Mesothelial cell of epicardium (in vitro differentiated cells): ENCODE measurements at regions not wholly inside any gene's neighbourhood (a gene's known extent, or its start where the extent isn't known, plus 50 kb on each side); places are given as distances from the start of the nearest gene placed in this dataset.

Experiments
- DNase-seq, 2 experiments: peaks; one replicate each; pipeline ENCODE4 v3.0.0; 2021; ENCODE audit warnings: low spot score in 2 of 2; ENCODE audit not compliant: unreplicated experiment in 2 of 2
- H3K27ac Mint-ChIP-seq: 2 replicates; pipeline ENCODE4 v1.8.0; 2021; ENCODE audit warnings: mixed read lengths
- H3K27me3 Mint-ChIP-seq: 2 replicates; pipeline ENCODE4 v1.8.0; 2021; ENCODE audit warnings: low read depth, mixed read lengths
- H3K36me3 Mint-ChIP-seq: 2 replicates; pipeline ENCODE4 v1.8.0; 2021; ENCODE audit warnings: mixed read lengths
- H3K4me1 Mint-ChIP-seq: 2 replicates; pipeline ENCODE4 v1.8.0; 2021; ENCODE audit warnings: mixed read lengths
- H3K4me3 Mint-ChIP-seq: 2 replicates; pipeline ENCODE4 v1.8.0; 2021; ENCODE audit warnings: mild to moderate bottlenecking, moderate library complexity, mixed read lengths
- H3K9me3 Mint-ChIP-seq: 2 replicates; pipeline ENCODE4 v1.8.0; 2021; ENCODE audit warnings: mixed read lengths
- CTCF ChIP-seq: fragments of 200-600 bp; sonication (generic); IDR thresholded peaks from one replicate; pipeline ENCODE4 v1.5.0; 2021; ENCODE audit warnings: antibody characterized with exemption; ENCODE audit not compliant: unreplicated experiment

- TF ChIP-seq CTCF, result no peak
- Mint-ChIP-seq H3K36me3 (peaks cover 2% of the 10 kb centered on the region), H3K4me1 (no peaks in the 10 kb centered on the region), H3K27ac (no peak overlapping the region), H3K9me3 (peaks cover 18% of the 10 kb centered on the region), H3K4me3 (no peak overlapping the region), H3K27me3 (no peaks in the 10 kb centered on the region)
- DNase-seq, result no peak
These were observed 413.2 kb downstream of the FLRT2 start for GRCh38 chr14:85943192-85943591.

GRCh38 chr14:85934886-85935254 is 404.9 kb downstream of the FLRT2 start:
- peaks cover 42% of the 10 kb centered on the region for H3K9me3 Mint-ChIP-seq
- H3K27ac Mint-ChIP-seq, result no peak overlapping the region
- H3K4me3 Mint-ChIP-seq, result no peak overlapping the region
- no peaks in the 10 kb centered on the region for H3K27me3 Mint-ChIP-seq
- no peaks in the 10 kb centered on the region for H3K4me1 Mint-ChIP-seq
- TF ChIP-seq CTCF, result no peak
- peaks cover 7% of the 10 kb centered on the region for H3K36me3 Mint-ChIP-seq
- no peak for DNase-seq

GRCh38 chr14:85934123-85934885 is 404.4 kb downstream of the FLRT2 start:
- Mint-ChIP-seq H3K4me1 (no peaks in the 10 kb centered on the region), H3K27ac (no peak overlapping the region), H3K27me3 (no peaks in the 10 kb centered on the region), H3K36me3 (peaks cover 7% of the 10 kb centered on the region), H3K9me3 (peaks cover 42% of the 10 kb centered on the region), H3K4me3 (no peak overlapping the region)
- TF ChIP-seq CTCF, result no peak
- no peak for DNase-seq

GRCh38 chr14:85921241-85921640 is 391.3 kb downstream of the FLRT2 start:
- no peaks in the 10 kb centered on the region for H3K27me3 Mint-ChIP-seq
- no peak overlapping the region for H3K27ac Mint-ChIP-seq
- H3K4me1 Mint-ChIP-seq, result no peaks in the 10 kb centered on the region
- DNase-seq, result no peak
- no peaks in the 10 kb centered on the region for H3K36me3 Mint-ChIP-seq
- TF ChIP-seq CTCF, result no peak
- no peak overlapping the region for H3K4me3 Mint-ChIP-seq
- peaks cover 12% of the 10 kb centered on the region for H3K9me3 Mint-ChIP-seq

- TF ChIP-seq CTCF, result no peak
- H3K36me3 Mint-ChIP-seq, result no peaks in the 10 kb centered on the region
- peaks cover 18% of the 10 kb centered on the region for H3K9me3 Mint-ChIP-seq
- no peak for DNase-seq
- H3K4me3 Mint-ChIP-seq, result no peak overlapping the region
- no peaks in the 10 kb centered on the region for H3K4me1 Mint-ChIP-seq
- no peaks in the 10 kb centered on the region for H3K27me3 Mint-ChIP-seq
- H3K27ac Mint-ChIP-seq, result no peak overlapping the region
These were observed 387.8 kb downstream of the FLRT2 start for GRCh38 chr14:85917716-85918115.

GRCh38 chr14:85915711-85916110 is 385.8 kb downstream of the FLRT2 start:
- Mint-ChIP-seq H3K4me3 (no peak overlapping the region), H3K36me3 (no peaks in the 10 kb centered on the region), H3K4me1 (no peaks in the 10 kb centered on the region), H3K27me3 (no peaks in the 10 kb centered on the region), H3K27ac (no peak overlapping the region), H3K9me3 (peaks cover 18% of the 10 kb centered on the region)
- no peak for TF ChIP-seq CTCF
- DNase-seq, result no peak
